GM18517 (cell line): ENCODE measurements at regions not wholly inside any gene's neighbourhood (a gene's known extent, or its start where the extent isn't known, plus 50 kb on each side); places are given as distances from the start of the nearest gene placed in this dataset.
"Not testable (repeated sequence)": the region's sequence is repeated elsewhere in the genome, so short reads cannot be mapped to it uniquely, and the experiment has no call there.

ENCODE experiments used
- ATAC-seq: cut with Tn5 transposase; IDR thresholded peaks from one replicate; pipeline ENCODE4 v1.9.1; 2021; ENCODE audit warnings: mild to moderate bottlenecking, moderate library complexity; ENCODE audit not compliant: unreplicated experiment

GRCh38 chr3:181549266-181549665 is 162.5 kb upstream of the SOX2 start:
- ATAC-seq: no peak

GRCh38 chr3:181541414-181541813 is 170.3 kb upstream of the SOX2 start:
- no peak for ATAC-seq

DNA sequence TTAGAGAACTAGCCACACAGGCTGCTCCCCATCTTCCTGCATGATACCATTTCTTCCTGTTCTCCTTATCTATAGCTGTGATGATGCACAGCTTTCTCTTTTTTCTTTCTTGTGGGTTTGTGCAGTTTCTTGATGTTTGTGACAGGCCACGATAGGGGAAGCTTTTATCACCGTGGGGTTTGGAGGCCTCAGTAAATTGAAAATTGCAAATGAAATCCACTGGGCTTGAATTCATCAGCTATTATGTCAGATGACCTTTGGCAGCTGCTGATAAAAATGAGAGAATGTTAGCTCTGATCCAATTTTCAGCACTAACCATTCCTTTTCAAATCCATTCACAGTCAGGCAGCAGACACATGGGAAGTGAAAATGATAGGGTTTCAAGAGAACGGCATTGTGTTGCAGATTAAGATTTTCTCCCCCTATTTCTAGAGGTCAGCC is 176.9 kb upstream of the SOX2 start:
- ATAC-seq: no peak

GRCh38 chr3:181533811-181534210 is 177.9 kb upstream of the SOX2 start:
- no peak for ATAC-seq

- no peak for ATAC-seq
These were observed 181.1 kb upstream of the SOX2 start for GRCh38 chr3:181530584-181530983.

DNA sequence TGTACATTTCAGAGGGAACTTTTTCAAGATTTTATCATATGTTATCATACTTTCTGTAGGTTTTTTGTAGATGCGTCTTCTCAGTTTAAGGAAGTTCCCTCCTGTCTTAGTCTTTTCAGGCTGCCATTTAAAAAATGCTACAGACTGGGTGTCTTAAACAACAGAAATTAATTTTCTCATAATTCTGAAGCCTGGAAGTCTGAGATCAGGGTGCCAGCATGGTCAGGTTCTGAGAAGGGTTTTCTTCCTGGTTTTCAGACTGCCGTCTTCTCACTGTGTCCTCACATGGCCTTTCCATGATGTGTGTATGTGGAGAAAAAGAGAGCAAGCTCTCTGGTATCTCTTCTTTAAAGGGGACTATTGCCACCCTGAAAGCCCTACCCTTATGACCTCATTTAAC is 189.9 kb upstream of the SOX2 start:
- ATAC-seq: no peak

- ATAC-seq: no peak
These were observed 193.5 kb upstream of the SOX2 start for GRCh38 chr3:181518222-181518621.

DNA sequence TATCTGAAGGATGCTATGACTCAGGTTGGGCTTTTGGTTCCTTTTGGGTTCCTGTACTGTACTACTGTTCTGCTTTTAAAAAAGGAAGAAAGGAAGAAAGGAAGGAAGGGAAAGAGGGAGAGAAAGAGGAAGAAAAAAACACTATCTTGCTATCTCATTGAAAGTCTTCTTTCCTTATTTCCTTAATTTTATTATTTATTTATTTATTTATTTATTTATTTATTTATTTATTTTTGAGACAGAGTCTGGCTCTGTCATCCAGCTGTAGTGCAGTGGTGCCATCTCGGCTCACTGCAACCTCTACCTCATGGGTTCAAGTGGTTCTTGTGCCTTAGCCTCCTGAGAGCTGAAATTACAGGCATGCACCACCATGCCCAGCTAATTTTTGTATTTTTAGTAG is 198.9 kb upstream of the SOX2 start:
- no peak for ATAC-seq

GRCh38 chr3:181510500-181510899 is 201.2 kb upstream of the SOX2 start:
- ATAC-seq: no peak

DNA sequence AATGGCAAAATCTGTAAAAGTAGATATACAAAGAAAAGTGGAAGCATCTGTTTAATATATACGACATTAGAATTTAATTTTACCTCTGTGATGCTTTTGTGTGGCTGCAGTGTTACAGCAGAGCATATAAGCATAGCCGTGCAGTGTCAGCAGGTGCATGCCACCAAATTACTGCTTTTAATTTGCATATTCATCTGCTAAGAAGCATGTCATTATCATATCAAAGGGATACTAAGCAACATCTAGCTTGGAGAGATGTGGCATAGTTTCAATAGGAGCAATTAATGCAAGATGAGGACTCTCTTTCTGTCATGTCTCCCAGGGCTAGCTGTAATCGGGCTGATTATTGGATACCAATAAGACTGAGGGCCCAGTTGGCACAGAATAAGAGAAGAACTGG is 214.4 kb upstream of the SOX2 start:
- ATAC-seq: no peak

DNA sequence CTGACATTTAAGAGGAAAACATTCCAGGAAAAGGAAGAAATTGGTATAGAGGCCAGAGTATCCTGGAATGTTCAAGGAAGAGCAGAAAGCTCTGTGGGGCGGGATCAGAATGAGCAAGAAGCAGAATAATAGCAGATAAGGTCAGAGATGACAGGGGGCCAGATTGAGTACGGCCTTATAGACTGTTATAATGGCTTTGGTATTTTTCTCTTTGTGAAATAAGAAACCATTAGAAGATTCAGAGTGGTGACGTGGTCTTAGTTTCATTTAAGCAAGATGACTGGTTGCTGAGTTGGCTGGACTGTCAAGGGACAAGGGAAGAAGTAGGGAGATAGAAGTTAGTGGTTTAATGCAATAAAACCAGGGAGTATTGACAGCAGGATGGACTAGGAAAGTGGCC is 218.3 kb upstream of the SOX2 start:
- ATAC-seq: no peak

GRCh38 chr3:181488536-181488935 is 223.2 kb upstream of the SOX2 start:
- no peak for ATAC-seq

DNA sequence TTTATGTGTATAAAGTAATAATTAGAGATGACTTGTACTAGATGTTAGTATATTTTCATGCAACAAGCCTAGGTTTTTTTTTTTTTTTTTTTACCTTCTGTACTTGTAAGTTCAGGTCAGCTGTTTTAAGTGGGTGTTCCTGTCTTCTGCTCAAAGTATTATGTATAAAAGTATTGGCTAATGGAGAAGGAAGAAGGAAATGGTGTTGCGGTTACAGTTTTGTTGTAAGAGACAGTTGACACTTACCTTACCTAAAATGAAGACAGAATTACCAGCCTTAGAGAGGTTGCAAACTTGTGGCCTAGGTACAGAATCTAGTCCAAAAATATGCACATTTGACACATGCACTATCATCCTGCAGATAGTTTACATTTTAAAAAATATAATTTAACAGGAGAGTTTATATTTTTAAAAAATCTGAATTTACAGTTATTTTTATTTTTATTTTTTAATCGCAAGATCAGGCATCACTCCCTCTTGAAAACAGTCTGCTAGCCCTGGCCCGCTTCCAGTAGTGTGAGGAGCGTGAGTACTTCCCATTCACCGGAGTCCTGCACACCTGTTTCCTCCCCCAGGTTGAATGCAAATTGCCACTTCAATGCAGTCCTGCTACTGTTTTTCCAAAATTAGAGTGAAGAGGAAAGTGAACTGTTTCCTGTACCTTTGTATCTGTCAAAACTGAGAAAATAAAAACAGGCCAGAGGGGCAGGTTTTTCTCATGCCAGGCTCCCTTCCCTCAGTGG is 224.3 kb upstream of the SOX2 start:
- ATAC-seq: no peak

- ATAC-seq: no peak
These were observed 225.4 kb upstream of the SOX2 start for GRCh38 chr3:181486141-181486885.

GRCh38 chr3:181484026-181484425 is 227.7 kb upstream of the SOX2 start:
- ATAC-seq: no peak

DNA sequence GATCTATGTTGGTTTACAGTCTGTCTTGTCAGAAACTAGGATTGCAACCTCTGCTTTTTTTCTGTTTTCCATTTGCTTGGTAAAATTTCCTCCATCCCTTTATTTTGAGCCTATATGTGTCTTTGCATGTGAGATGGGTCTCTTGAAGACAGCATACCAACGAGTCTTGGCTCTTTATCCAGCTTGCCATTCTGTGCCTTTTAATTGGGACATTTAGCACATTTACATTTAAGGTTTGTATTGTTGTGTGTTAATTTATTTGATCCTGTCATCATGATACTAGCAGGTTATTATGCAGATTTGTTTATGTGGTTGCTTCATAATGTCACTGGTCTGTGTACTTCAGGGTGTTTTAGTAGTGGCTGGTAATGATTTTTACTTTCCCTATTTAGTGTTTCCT is 236.6 kb upstream of the SOX2 start:
- not testable (repeated sequence) for ATAC-seq

DNA sequence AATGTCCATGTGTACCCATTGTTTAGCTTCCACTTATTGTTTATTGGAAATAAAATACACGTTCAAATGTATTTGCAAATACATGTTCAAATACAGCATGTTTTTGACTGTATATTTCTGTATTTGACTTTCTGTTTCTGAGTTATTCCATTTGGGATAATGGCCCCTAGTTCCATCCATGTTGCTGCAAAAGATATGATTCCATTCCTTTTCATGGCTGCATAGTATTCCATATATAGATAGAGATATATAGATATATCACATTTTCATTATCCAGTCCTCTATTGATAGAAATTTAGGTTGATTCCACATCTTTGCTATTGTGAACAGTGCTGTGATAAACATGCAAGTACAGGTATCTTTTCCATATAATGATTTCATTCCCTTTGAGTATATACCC is 241.4 kb upstream of the SOX2 start:
- no peak for ATAC-seq

DNA sequence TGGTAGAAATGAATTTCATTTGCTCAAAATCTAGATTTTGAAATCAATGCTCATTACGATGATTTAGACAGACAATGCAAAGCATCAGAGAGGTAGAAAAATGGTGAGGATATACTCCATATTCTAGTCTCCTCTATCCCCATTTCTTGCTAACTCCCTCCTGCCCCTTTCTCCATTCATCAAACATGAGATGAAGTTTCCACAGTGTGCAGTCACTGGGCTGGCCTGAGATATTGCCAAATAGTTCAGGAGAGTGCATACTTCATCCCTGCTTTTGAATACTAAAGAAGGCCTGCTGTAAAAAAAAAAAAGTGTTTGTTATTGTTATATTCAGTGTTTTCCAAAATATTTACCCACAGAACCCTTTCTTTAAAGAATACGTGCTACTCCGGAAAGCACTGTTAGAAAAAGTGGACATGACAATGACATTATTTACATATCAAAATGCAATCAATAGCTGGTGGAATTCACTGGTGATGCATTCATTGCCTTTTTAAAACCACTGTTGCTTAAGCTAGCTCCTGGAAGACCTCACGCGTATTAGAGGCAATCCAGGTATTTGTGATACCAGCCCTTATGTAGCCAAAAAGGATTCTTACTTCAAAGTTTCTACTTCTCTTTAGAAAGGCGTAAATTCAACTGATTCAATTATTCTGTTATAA is 247.6 kb upstream of the SOX2 start:
- no peak for ATAC-seq

- ATAC-seq: no peak
These were observed 250.3 kb upstream of the SOX2 start for GRCh38 chr3:181461381-181461780.

DNA sequence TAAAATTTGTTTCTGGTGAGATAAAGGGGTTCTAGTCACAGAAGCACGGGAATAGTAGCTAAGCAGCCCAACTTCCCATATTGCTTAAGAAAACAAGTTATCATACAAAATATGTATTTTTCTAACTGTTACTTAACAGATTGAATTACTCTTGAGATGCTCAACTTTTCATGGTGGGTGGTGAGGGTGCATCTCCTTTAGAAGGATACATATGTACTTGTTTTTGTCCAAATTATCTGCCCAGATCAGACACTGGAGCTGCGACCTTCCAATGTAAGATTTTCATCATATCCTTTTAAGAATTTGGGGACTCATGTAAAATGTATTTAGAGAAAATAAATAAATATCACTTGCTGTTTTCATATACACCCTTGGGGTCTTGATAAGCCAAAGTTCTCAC is 252.2 kb upstream of the SOX2 start:
- no peak for ATAC-seq

DNA sequence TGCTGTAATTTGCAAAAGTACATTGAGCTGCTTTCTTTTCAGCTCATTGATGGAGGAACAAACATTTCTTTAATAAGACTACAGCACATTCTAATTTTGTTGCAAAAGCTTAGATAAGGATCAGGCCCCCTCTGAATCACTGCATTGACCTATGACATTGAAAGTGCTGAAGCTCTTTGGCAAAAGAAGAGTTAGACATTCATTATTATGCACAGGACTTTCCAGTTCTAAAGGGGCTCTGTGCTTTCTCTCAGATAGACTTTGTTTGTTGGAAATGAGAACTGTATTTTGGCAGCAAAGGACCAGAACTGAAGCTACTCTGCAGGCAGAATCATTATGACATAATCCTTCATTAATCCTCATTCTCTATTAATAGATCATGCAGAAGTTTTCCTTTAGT is 252.9 kb upstream of the SOX2 start:
- ATAC-seq: no peak

- no peak for ATAC-seq
These were observed 254.0 kb upstream of the SOX2 start for GRCh38 chr3:181457756-181458155.
